PC-3 (cell line): ENCODE measurements at regions not wholly inside any gene's neighbourhood (a gene's known extent, or its start where the extent isn't known, plus 50 kb on each side); places are given as distances from the start of the nearest gene placed in this dataset.

Experiments
- ATAC-seq: fragments of 200-7000 bp; cut with Tn5 transposase; 2 replicates; pipeline ENCODE4 v1.9.1; 2020; ENCODE audit warnings: mild to moderate bottlenecking, moderate library complexity
- BruUV-seq: library from RNA; stranded (reverse); fragments of 400-500 nt; replicated peaks from 2 replicates; lab custom pipeline; 2021; lab: Mats Ljungman, UMichigan
- CTCF ChIA-PET: fragments of 300-600 bp; sonication (Branson Sonifier 250); formaldehyde crosslinking; loops from one replicate; lab custom pipeline; 2022; ENCODE audit warnings: antibody characterized with exemption; lab: Charles Lee
- POLR2A ChIA-PET: fragments of 300-600 bp; sonication (Branson Sonifier 250); formaldehyde crosslinking; loops from one replicate; lab custom pipeline; 2022; ENCODE audit warnings: antibody characterized with exemption; ENCODE audit not compliant: unreplicated experiment; lab: Charles Lee
- DNase-seq: peaks from one replicate; pipeline ENCODE4 v3.0.0-alpha.2; 2015
- H2AFZ ChIP-seq: fragments of 300-600 bp; sonication (generic); 2 replicates; pipeline ENCODE4 v1.6.0; 2016; ENCODE audit warnings: antibody characterized with exemption, low read length
- H3F3A ChIP-seq: fragments of 300-600 bp; sonication (generic); one replicate; pipeline ENCODE4 v1.6.0; 2017; ENCODE audit warnings: antibody characterized with exemption, low read length, control low read depth, mild to moderate bottlenecking; ENCODE audit not compliant: unreplicated experiment
- H3K27ac ChIP-seq: fragments of 300-600 bp; sonication (generic); 2 replicates; pipeline ENCODE4 v1.5.1; 2016; ENCODE audit warnings: mild to moderate bottlenecking, low read length
- H3K27me3 ChIP-seq: fragments of 300-600 bp; sonication (generic); 2 replicates; pipeline ENCODE4 v1.6.1; 2016; ENCODE audit warnings: low read length, mixed read lengths
- H3K36me3 ChIP-seq: fragments of 300-600 bp; sonication (generic); 2 replicates; pipeline ENCODE4 v1.6.1; 2016; ENCODE audit warnings: low read depth, mixed run types, low read length, mixed read lengths
- H3K4me1 ChIP-seq: fragments of 300-600 bp; sonication (generic); 2 replicates; pipeline ENCODE4 v1.5.1; 2016; ENCODE audit warnings: low read length; ENCODE audit not compliant: insufficient read depth
- H3K4me2 ChIP-seq: fragments of 300-600 bp; sonication (generic); 2 replicates; pipeline ENCODE4 v1.6.0; 2016; ENCODE audit warnings: low read length
- H3K4me3 ChIP-seq: fragments of 300-600 bp; sonication (generic); 2 replicates; pipeline ENCODE4 v1.5.1; 2016; ENCODE audit warnings: mild to moderate bottlenecking, low read length, mixed read lengths
- H3K79me2 ChIP-seq: fragments of 300-600 bp; sonication (generic); 2 replicates; pipeline ENCODE4 v1.6.1; 2017; ENCODE audit warnings: low read length, mixed read lengths
- H3K9ac ChIP-seq: fragments of 300-600 bp; sonication (generic); 2 replicates; pipeline ENCODE4 v1.6.0; 2016; ENCODE audit warnings: mild to moderate bottlenecking, low read length
- H3K9me2 ChIP-seq: fragments of 300-600 bp; sonication (generic); replicated peaks from 2 replicates; pipeline ENCODE4 v1.6.1; 2016; ENCODE audit warnings: mixed run types, low read length, mixed read lengths
- H3K9me3 ChIP-seq: fragments of 300-600 bp; sonication (generic); 2 replicates; pipeline ENCODE4 v1.6.1; 2016; ENCODE audit warnings: low read length, mixed read lengths
- H4K20me1 ChIP-seq: fragments of 300-600 bp; sonication (generic); 2 replicates; pipeline ENCODE4 v1.6.1; 2016; ENCODE audit warnings: low read length, mixed read lengths
- EZH2 ChIP-seq: fragments of 300-600 bp; sonication (generic); IDR thresholded peaks from one replicate; pipeline ENCODE4 v1.6.1; 2017; ENCODE audit warnings: antibody characterized with exemption, mild to moderate bottlenecking, low read length; ENCODE audit not compliant: unreplicated experiment
- EZH2phosphoT487 ChIP-seq: fragments of 300-600 bp; sonication (generic); IDR thresholded peaks from 2 replicates; pipeline ENCODE4 v1.6.1; 2018; ENCODE audit warnings: mild to moderate bottlenecking, antibody characterized with exemption, low read length, borderline replicate concordance
- intact Hi-C: fragments of 100-400 bp; cut with micrococcal nuclease; formaldehyde crosslinking; loops from 2 replicates; pipeline ENCODE4 v1.9.0; 2023
- TF ChIP-seq, protein P1 (sequence below): fragments of 300-600 bp; sonication (generic); conservative IDR thresholded peaks from 2 replicates; pipeline ENCODE4 v1.5.1; 2017; ENCODE audit warnings: antibody characterized with exemption, low read depth, mild to moderate bottlenecking, low read length

DNA sequence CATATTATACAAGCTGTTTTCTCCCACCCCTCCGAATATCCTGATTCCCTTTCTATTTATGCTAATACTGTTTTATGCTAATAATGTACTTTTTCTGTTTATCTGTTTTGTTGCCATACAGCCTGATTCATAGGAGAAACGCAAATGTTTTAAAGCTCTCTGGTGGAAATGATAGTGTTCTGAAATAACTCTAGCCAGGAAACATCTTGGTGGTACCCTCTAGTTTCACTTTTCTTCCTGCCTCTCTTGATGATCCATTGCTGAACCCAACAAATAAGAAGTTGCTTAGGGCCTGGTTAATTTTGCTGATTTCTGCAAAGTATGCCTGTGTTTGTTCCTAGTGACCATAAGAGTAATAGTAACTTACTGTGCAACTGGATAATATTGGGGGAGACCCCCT is 148.4 kb upstream of the KCTD1 start:
- Histone ChIP-seq H3K27ac (no peak overlapping the region), H3K4me1 (no peaks in the 10 kb centered on the region), H3K9me2 (no peaks in the 10 kb centered on the region), H3K9ac (no peak overlapping the region), H4K20me1 (no peaks in the 10 kb centered on the region), H3K4me3 (no peak overlapping the region), H3K79me2 (no peaks in the 10 kb centered on the region), H2AFZ (no peak overlapping the region), H3K36me3 (no peaks in the 10 kb centered on the region), H3K9me3 (no peaks in the 10 kb centered on the region), H3F3A (no peaks in the 10 kb centered on the region), H3K4me2 (no peak overlapping the region), H3K27me3 (peaks cover 31% of the 10 kb centered on the region; the same call in 1 of the 2 replicates)
- intact Hi-C loops: no loop called here
- ChIA-PET CTCF (no interaction called here), POLR2A (no interaction called here)
- no TSS peak for BruUV-seq
- DNase-seq (no peak), ATAC-seq (no peak)
- TF ChIP-seq EZH2phosphoT487 (no peak), EZH2 (no peak)
- TF ChIP-seq, protein P1, sequence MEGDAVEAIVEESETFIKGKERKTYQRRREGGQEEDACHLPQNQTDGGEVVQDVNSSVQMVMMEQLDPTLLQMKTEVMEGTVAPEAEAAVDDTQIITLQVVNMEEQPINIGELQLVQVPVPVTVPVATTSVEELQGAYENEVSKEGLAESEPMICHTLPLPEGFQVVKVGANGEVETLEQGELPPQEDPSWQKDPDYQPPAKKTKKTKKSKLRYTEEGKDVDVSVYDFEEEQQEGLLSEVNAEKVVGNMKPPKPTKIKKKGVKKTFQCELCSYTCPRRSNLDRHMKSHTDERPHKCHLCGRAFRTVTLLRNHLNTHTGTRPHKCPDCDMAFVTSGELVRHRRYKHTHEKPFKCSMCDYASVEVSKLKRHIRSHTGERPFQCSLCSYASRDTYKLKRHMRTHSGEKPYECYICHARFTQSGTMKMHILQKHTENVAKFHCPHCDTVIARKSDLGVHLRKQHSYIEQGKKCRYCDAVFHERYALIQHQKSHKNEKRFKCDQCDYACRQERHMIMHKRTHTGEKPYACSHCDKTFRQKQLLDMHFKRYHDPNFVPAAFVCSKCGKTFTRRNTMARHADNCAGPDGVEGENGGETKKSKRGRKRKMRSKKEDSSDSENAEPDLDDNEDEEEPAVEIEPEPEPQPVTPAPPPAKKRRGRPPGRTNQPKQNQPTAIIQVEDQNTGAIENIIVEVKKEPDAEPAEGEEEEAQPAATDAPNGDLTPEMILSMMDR: no peak

DNA sequence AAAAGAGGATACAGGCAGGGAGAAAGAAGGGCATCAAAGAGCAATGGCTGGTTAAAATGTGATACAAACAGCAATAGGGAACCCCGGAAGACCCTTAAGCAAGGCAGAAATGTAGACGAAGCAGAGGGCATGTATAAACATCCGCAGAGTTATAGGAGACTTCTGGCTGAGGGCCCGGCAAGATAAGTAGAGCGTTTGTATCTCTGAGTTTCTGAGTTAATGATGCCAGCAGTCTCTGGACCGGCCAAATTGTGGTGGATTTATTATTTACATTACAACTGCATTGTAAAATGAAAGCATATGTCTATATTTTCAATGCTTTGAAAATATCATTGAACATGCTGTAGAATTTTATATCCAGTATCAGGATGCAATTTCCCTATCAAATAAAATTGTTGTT is 148.0 kb upstream of the KCTD1 start:
- ATAC-seq (no peak), DNase-seq (no peak)
- Histone ChIP-seq H2AFZ (no peak overlapping the region), H3K4me2 (no peak overlapping the region), H4K20me1 (no peaks in the 10 kb centered on the region), H3K9me2 (no peaks in the 10 kb centered on the region), H3K4me3 (no peak overlapping the region), H3K9ac (no peak overlapping the region), H3F3A (no peaks in the 10 kb centered on the region), H3K27ac (no peak overlapping the region), H3K79me2 (no peaks in the 10 kb centered on the region), H3K9me3 (no peaks in the 10 kb centered on the region), H3K36me3 (no peaks in the 10 kb centered on the region), H3K27me3 (peaks cover 29% of the 10 kb centered on the region; the same call in 1 of the 2 replicates), H3K4me1 (no peaks in the 10 kb centered on the region)
- no TSS peak for BruUV-seq
- TF ChIP-seq, protein P1: no peak
- TF ChIP-seq EZH2 (no peak), EZH2phosphoT487 (no peak)
- intact Hi-C loops: no loop called here
- POLR2A ChIA-PET: no interaction called here
- CTCF ChIA-PET: no interaction called here

DNA sequence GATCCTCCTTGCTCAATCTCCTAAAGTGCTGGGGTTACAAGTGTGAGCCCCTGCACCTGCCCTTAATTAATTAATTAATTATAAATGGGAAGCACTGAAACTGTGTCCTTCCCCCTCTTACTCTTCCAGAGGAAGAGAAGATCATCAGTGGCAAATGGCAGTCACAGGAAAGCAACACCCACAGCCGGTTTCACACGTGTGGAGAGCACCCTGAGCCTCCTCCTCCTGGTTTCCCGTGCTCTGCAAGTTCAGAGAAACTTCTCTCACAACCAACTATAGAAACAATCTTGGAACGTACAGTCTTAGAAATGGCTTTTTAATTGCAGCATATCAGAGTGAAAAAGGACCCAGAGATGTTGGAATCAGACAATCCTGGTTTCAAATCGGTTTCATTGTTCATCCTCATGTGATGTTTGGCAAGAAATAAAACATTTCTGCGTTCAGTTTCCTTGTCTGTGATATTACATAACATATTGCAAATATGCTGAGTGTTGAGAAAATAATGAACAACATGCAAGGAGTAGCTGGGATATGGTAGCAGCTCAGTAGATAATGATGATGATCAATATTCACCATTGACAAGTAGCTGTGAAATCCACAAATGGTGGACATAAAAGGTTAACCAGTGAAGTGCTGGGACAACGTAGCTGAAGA is 141.0 kb upstream of the KCTD1 start:
- H3K27me3 ChIP-seq: peaks cover 34% of the 10 kb centered on the region
- ChIA-PET CTCF (no interaction called here), POLR2A (no interaction called here)
- H3K9ac ChIP-seq: no peak overlapping the region
- no peaks in the 10 kb centered on the region for H3K79me2 ChIP-seq
- intact Hi-C loops: no loop called here
- H3K9me3 ChIP-seq: no peaks in the 10 kb centered on the region
- no peak for TF ChIP-seq EZH2phosphoT487
- TF ChIP-seq, protein P1: no peak
- TF ChIP-seq EZH2: no peak
- H3K4me2 ChIP-seq: no peak overlapping the region
- no peaks in the 10 kb centered on the region for H3K36me3 ChIP-seq
- no peaks in the 10 kb centered on the region for H3K9me2 ChIP-seq
- H3K4me1 ChIP-seq: no peaks in the 10 kb centered on the region
- no peaks in the 10 kb centered on the region for H4K20me1 ChIP-seq
- H3K4me3 ChIP-seq: no peak overlapping the region
- ATAC-seq: no peak
- BruUV-seq: no TSS peak
- H2AFZ ChIP-seq: no peak overlapping the region
- DNase-seq: no peak
- no peaks in the 10 kb centered on the region for H3F3A ChIP-seq
- no peak overlapping the region for H3K27ac ChIP-seq
